IMR-90 (cell line): ENCODE measurements at regions not wholly inside any gene's neighbourhood (a gene's known extent, or its start where the extent isn't known, plus 50 kb on each side); places are given as distances from the start of the nearest gene placed in this dataset.

Experiments
- ATAC-seq: fragments of 200-7000 bp; cut with Tn5 transposase; 2 replicates; pipeline ENCODE4 v1.9.1; 2020; ENCODE audit warnings: low read depth, mild to moderate bottlenecking, moderate library complexity
- BruUV-seq: library from RNA; stranded (reverse); fragments of 400-500 nt; replicated peaks from 2 replicates; lab custom pipeline; 2021; lab: Mats Ljungman, UMichigan
- CTCF ChIA-PET: fragments of 300-600 bp; formaldehyde crosslinking; extraction: SDS; loops from one replicate; lab custom pipeline; 2021; ENCODE audit warnings: antibody characterized with exemption; lab: Yijun Ruan, JAX
- POLR2A ChIA-PET: fragments of 300-600 bp; sonication (Branson Sonifier 250); formaldehyde crosslinking; loops from one replicate; lab custom pipeline; 2022; ENCODE audit warnings: antibody characterized with exemption; ENCODE audit not compliant: unreplicated experiment; lab: Charles Lee
- DNase-seq: peaks from one replicate; pipeline ENCODE4 v3.0.0; 2013
- H2AFZ ChIP-seq: replicated peaks from 2 replicates; pipeline ENCODE3; 2013; ENCODE audit warnings: low read length, mild to moderate bottlenecking; ENCODE audit not compliant: poor library complexity
- H2AK5ac ChIP-seq: 2 replicates; pipeline ENCODE4 v1.6.1; 2013; ENCODE audit warnings: low read depth, low read length, inconsistent platforms
- H2AK9ac ChIP-seq: replicated peaks from 2 replicates; pipeline ENCODE3; 2013; ENCODE audit warnings: mild to moderate bottlenecking, low read depth, low read length, moderate library complexity; ENCODE audit not compliant: poor library complexity
- H2BK120ac ChIP-seq: 2 replicates; pipeline ENCODE4 v1.6.1; 2013; ENCODE audit warnings: low read depth, low read length, inconsistent platforms
- H2BK15ac ChIP-seq: 3 replicates; pipeline ENCODE4 v1.6.1; 2013; ENCODE audit warnings: low read depth, low read length, inconsistent platforms
- H2BK20ac ChIP-seq: 2 replicates; pipeline ENCODE4 v1.6.1; 2013; ENCODE audit warnings: low read depth, mild to moderate bottlenecking, inconsistent platforms, low read length, moderate library complexity
- H2BK5ac ChIP-seq: 2 replicates; pipeline ENCODE4 v1.6.1; 2013; ENCODE audit warnings: mild to moderate bottlenecking, low read depth, low read length, inconsistent platforms; ENCODE audit not compliant: poor library complexity, severe bottlenecking
- H3K14ac ChIP-seq: replicated peaks from 2 replicates; pipeline ENCODE4 v1.6.1; 2013; ENCODE audit warnings: low read depth, low read length, inconsistent platforms
- H3K18ac ChIP-seq: 2 replicates; pipeline ENCODE4 v1.6.1; 2013; ENCODE audit warnings: low read depth, low read length, control low read depth
- H3K23ac ChIP-seq: 2 replicates; pipeline ENCODE4 v1.6.1; 2013; ENCODE audit warnings: low read depth, low read length, inconsistent platforms
- H3K27ac ChIP-seq: 2 replicates; pipeline ENCODE4 v1.5.1; 2013; ENCODE audit warnings: mild to moderate bottlenecking, control low read depth, low read length; ENCODE audit not compliant: insufficient read depth
- H3K27me3 ChIP-seq: 2 replicates; pipeline ENCODE4 v1.6.1; 2013; ENCODE audit warnings: low read length; ENCODE audit not compliant: control insufficient read depth, insufficient read depth
- H3K36me3 ChIP-seq: 2 replicates; pipeline ENCODE4 v1.6.1; 2013; ENCODE audit warnings: low read length, mixed read lengths; ENCODE audit not compliant: control insufficient read depth, insufficient read depth
- H3K4ac ChIP-seq: 2 replicates; pipeline ENCODE4 v1.6.1; 2013; ENCODE audit warnings: low read depth, low read length, inconsistent platforms
- H3K4me1 ChIP-seq: 2 replicates; pipeline ENCODE4 v1.6.1; 2013; ENCODE audit warnings: low read length, mixed read lengths; ENCODE audit not compliant: control insufficient read depth, insufficient read depth
- H3K4me2 ChIP-seq: 2 replicates; pipeline ENCODE4 v1.6.1; 2013; ENCODE audit warnings: low read depth, mild to moderate bottlenecking, control low read depth, low read length, moderate library complexity
- H3K4me3 ChIP-seq: 2 replicates; pipeline ENCODE4 v1.5.1; 2013; ENCODE audit warnings: low read depth, mild to moderate bottlenecking, control low read depth, low read length, moderate library complexity; ENCODE audit not compliant: insufficient read depth
- H3K56ac ChIP-seq: 2 replicates; pipeline ENCODE4 v1.6.1; 2013; ENCODE audit warnings: low read length, inconsistent platforms; ENCODE audit not compliant: insufficient read depth; ENCODE audit errors: extremely low read depth
- H3K79me1 ChIP-seq, 2 experiments: 2 replicates each; pipeline ENCODE4 v1.6.1; 2013; ENCODE audit warnings: low read length in 2 of 2, inconsistent platforms in 1 of 2, low read depth in 1 of 2
- H3K9ac ChIP-seq: 2 replicates; pipeline ENCODE4 v1.6.1; 2013; ENCODE audit warnings: low read depth, low read length, control low read depth
- H3K9me1 ChIP-seq: 2 replicates; pipeline ENCODE4 v1.6.1; 2013; ENCODE audit warnings: low read length, inconsistent platforms; ENCODE audit not compliant: insufficient read depth
- H3K9me3 ChIP-seq: 2 replicates; pipeline ENCODE4 v1.6.1; 2013; ENCODE audit warnings: low read length; ENCODE audit not compliant: control insufficient read depth, insufficient read depth
- H4K20me1 ChIP-seq: 2 replicates; pipeline ENCODE4 v1.6.1; 2013; ENCODE audit warnings: low read length, inconsistent platforms; ENCODE audit not compliant: insufficient read depth
- H4K5ac ChIP-seq: 2 replicates; pipeline ENCODE4 v1.6.1; 2013; ENCODE audit warnings: mild to moderate bottlenecking, low read depth, low read length, control low read depth
- H4K8ac ChIP-seq, 2 experiments: 2 replicates each; pipeline ENCODE4 v1.6.1; 2013; ENCODE audit warnings: low read depth in 2 of 2, low read length in 2 of 2, control low read depth in 1 of 2, inconsistent platforms in 1 of 2
- H4K91ac ChIP-seq: 2 replicates; pipeline ENCODE4 v1.6.1; 2013; ENCODE audit warnings: low read depth, low read length, inconsistent platforms; ENCODE audit not compliant: insufficient read depth
- FOS ChIP-seq: fragments of 150-350 bp; IDR thresholded peaks from 2 replicates; pipeline ENCODE4 v1.6.1; 2016; ENCODE audit warnings: low read depth, low read length
- MAFK ChIP-seq: IDR thresholded peaks from 2 replicates; pipeline ENCODE4 v1.6.1; 2012; ENCODE audit warnings: low read depth, low read length, improper control_type of control experiment
- WGBS, 2 experiments: methylation state at CpG; one replicate each; pipeline versions ENCODE4 v1.1.5 to v1.1.7; 2013; ENCODE audit warnings: missing lambda C conversion rate in 2 of 2; ENCODE audit not compliant: insufficient read length in 1 of 2; ENCODE audit errors: extremely low coverage in 2 of 2; 5-methylcytosine and 5-hydroxymethylcytosine counted together
- dilution Hi-C: fragments of 300-500 bp; cut with HindIII; formaldehyde crosslinking; loops from one replicate; pipeline ENCODE4 v1.14.3; 2018; ENCODE audit warnings: low sequenced_read_pairs; ENCODE audit not compliant: unreplicated experiment
- in situ Hi-C: fragments of 300-500 bp; cut with MboI; formaldehyde crosslinking; loops from 3 replicates; pipeline ENCODE4 v1.14.3; 2019; ENCODE audit warnings: low sequenced_read_pairs, inconsistent platforms, mixed read lengths
- intact Hi-C: fragments of 100-400 bp; cut with micrococcal nuclease; formaldehyde crosslinking; loops from 2 replicates; pipeline ENCODE4 v1.10.0; 2022

GRCh38 chr6:112549749-112550148 lies 202.6 kb downstream of the RFPL4B start:
- H2BK20ac ChIP-seq = no peak overlapping the region
- TF ChIP-seq MAFK = peak; percentile 29; the same call in 1 of the 2 replicates
- TF ChIP-seq FOS = no peak
- H3K27ac ChIP-seq = no peak overlapping the region
- no peaks in the 10 kb centered on the region for H4K20me1 ChIP-seq
- no peak overlapping the region for H3K4ac ChIP-seq
- no peaks in the 10 kb centered on the region for H3K36me3 ChIP-seq
- no peak overlapping the region for H2BK5ac ChIP-seq
- H3K4me2 ChIP-seq = no peak overlapping the region
- 0 out of 2 replicates have a peak, but pooled peaks cover 2% of the 10 kb centered on the region for H3K9me3 ChIP-seq
- intact Hi-C loops (no loop called here), dilution Hi-C loops (no loop called here), in situ Hi-C loops (no loop called here)
- no TSS peak for BruUV-seq
- no peaks in the 10 kb centered on the region for H3K27me3 ChIP-seq
- no peaks in the 10 kb centered on the region for H3K4me1 ChIP-seq
- ATAC-seq (no peak), DNase-seq (no peak)
- H3K14ac ChIP-seq = no peak overlapping the region
- H2BK15ac ChIP-seq = no peak overlapping the region
- no peak overlapping the region for H3K56ac ChIP-seq
- H3K9ac ChIP-seq = no peak overlapping the region
- no peak overlapping the region for H2AFZ ChIP-seq
- H4K8ac ChIP-seq = no peak overlapping the region
- no peak overlapping the region for H2BK120ac ChIP-seq
- no peak overlapping the region for H3K4me3 ChIP-seq
- no peaks in the 10 kb centered on the region for H3K9me1 ChIP-seq
- H3K18ac ChIP-seq = no peak overlapping the region
- no peaks in the 10 kb centered on the region for H3K79me1 ChIP-seq
- WGBS, 2 experiments = no CpG with 5 or more reads among the region's 1 CpG
- ChIA-PET POLR2A (no interaction called here), CTCF (interaction anchor here (0.6 kb wide), 1 partner anchor 1263 kb away, joined by 3 read pairs; no protein-coding TSS in a partner anchor)
- no peak overlapping the region for H4K5ac ChIP-seq
- no peak overlapping the region for H3K23ac ChIP-seq
- H2AK9ac ChIP-seq = no peak overlapping the region
- no peak overlapping the region for H4K91ac ChIP-seq
- no peak overlapping the region for H2AK5ac ChIP-seq
